HepG2 (cell line): ENCODE measurements at regions not wholly inside any gene's neighbourhood (a gene's known extent, or its start where the extent isn't known, plus 50 kb on each side); places are given as distances from the start of the nearest gene placed in this dataset.

ENCODE experiments used
- CBFB ChIP-seq: sonication (generic); formaldehyde crosslinking; IDR thresholded peaks from 2 replicates; pipeline ENCODE4 v1.4.0; 2020; ENCODE audit warnings: missing genetic modification reagents
- EP300 ChIP-seq, 3 experiments: sonication (generic) in 1 of 3; formaldehyde crosslinking in 1 of 3; IDR thresholded peaks; 2 replicates each; pipeline versions ENCODE4 v1.5.1 to v1.6.1; 2011 to 2020; ENCODE audit warnings: low read depth in 2 of 3, low read length in 2 of 3, borderline replicate concordance in 1 of 3, improper control_type of control experiment in 1 of 3, mild to moderate bottlenecking in 1 of 3, missing genetic modification reagents in 1 of 3, moderate library complexity in 1 of 3
- HDAC2 ChIP-seq: sonication (generic); formaldehyde crosslinking; IDR thresholded peaks from 2 replicates; pipeline ENCODE4 v1.4.0; 2020; ENCODE audit warnings: missing genetic modification reagents
- RBM22 ChIP-seq: fragments of 200-400 bp; formaldehyde crosslinking; optimal IDR thresholded peaks from 2 replicates; pipeline ENCODE3; 2017; ENCODE audit warnings: mild to moderate bottlenecking, low read length, moderate library complexity
- TF ChIP-seq, protein P1 (sequence below): IDR thresholded peaks from 2 replicates; pipeline ENCODE4 v1.6.1; 2012; ENCODE audit warnings: low read depth, low read length, improper control_type of control experiment
- TF ChIP-seq, protein P2 (sequence below): sonication (generic); formaldehyde crosslinking; IDR thresholded peaks from 2 replicates; pipeline ENCODE4 v1.4.0; 2020; ENCODE audit warnings: missing genetic modification reagents
- TF ChIP-seq, protein P3 (sequence below): sonication (generic); formaldehyde crosslinking; IDR thresholded peaks from 2 replicates; pipeline ENCODE4 v1.8.1; 2022; ENCODE audit warnings: low read depth, mild to moderate bottlenecking, missing genetic modification reagents

DNA sequence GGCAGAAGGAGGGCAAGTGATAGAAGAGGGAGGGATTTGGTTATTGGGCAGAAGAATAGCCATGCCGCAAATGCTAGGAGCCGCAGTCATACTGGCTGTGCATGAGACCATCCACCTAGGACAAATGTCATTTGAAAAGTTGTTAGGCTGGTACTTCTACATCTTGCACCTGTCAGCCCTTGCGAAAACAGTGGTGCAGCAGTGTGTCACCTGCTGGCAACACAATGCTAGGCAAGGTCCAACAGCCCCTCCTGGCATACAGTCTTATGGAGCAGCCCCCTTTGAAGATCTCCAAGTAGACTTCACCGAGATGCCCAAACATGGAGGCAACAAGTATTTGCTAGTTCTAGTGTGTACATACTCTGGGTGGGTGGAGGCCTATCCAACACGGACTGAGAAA is 72.7 kb downstream of the EIF1AY start:
- TF ChIP-seq, protein P1, sequence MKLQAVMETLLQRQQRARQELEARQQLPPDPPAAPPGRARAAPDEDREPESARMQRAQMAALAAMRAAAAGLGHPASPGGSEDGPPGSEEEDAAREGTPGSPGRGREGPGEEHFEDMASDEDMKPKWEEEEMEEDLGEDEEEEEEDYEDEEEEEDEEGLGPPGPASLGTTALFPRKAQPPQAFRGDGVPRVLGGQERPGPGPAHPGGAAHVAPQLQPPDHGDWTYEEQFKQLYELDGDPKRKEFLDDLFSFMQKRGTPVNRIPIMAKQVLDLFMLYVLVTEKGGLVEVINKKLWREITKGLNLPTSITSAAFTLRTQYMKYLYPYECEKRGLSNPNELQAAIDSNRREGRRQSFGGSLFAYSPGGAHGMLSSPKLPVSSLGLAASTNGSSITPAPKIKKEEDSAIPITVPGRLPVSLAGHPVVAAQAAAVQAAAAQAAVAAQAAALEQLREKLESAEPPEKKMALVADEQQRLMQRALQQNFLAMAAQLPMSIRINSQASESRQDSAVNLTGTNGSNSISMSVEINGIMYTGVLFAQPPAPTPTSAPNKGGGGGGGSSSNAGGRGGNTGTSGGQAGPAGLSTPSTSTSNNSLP, result no peak
- TF ChIP-seq EP300 (IDR thresholded peaks at IDR 0.05; ENCODE audit: low read depth in 2 of 2, low read length in 2 of 2) (no peak), EP300 (CRISPR knock-in tag; IDR thresholded peaks at IDR 0.05; ENCODE audit: borderline replicate concordance) (no peak), HDAC2 (CRISPR knock-in tag) (no peak), RBM22 (no peak), CBFB (no peak)
- TF ChIP-seq, protein P2, sequence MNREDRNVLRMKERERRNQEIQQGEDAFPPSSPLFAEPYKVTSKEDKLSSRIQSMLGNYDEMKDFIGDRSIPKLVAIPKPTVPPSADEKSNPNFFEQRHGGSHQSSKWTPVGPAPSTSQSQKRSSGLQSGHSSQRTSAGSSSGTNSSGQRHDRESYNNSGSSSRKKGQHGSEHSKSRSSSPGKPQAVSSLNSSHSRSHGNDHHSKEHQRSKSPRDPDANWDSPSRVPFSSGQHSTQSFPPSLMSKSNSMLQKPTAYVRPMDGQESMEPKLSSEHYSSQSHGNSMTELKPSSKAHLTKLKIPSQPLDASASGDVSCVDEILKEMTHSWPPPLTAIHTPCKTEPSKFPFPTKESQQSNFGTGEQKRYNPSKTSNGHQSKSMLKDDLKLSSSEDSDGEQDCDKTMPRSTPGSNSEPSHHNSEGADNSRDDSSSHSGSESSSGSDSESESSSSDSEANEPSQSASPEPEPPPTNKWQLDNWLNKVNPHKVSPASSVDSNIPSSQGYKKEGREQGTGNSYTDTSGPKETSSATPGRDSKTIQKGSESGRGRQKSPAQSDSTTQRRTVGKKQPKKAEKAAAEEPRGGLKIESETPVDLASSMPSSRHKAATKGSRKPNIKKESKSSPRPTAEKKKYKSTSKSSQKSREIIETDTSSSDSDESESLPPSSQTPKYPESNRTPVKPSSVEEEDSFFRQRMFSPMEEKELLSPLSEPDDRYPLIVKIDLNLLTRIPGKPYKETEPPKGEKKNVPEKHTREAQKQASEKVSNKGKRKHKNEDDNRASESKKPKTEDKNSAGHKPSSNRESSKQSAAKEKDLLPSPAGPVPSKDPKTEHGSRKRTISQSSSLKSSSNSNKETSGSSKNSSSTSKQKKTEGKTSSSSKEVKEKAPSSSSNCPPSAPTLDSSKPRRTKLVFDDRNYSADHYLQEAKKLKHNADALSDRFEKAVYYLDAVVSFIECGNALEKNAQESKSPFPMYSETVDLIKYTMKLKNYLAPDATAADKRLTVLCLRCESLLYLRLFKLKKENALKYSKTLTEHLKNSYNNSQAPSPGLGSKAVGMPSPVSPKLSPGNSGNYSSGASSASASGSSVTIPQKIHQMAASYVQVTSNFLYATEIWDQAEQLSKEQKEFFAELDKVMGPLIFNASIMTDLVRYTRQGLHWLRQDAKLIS, result no peak
- TF ChIP-seq, protein P3, sequence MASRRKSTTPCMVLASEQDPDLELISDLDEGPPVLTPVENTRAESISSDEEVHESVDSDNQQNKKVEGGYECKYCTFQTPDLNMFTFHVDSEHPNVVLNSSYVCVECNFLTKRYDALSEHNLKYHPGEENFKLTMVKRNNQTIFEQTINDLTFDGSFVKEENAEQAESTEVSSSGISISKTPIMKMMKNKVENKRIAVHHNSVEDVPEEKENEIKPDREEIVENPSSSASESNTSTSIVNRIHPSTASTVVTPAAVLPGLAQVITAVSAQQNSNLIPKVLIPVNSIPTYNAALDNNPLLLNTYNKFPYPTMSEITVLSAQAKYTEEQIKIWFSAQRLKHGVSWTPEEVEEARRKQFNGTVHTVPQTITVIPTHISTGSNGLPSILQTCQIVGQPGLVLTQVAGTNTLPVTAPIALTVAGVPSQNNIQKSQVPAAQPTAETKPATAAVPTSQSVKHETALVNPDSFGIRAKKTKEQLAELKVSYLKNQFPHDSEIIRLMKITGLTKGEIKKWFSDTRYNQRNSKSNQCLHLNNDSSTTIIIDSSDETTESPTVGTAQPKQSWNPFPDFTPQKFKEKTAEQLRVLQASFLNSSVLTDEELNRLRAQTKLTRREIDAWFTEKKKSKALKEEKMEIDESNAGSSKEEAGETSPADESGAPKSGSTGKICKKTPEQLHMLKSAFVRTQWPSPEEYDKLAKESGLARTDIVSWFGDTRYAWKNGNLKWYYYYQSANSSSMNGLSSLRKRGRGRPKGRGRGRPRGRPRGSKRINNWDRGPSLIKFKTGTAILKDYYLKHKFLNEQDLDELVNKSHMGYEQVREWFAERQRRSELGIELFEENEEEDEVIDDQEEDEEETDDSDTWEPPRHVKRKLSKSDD (CRISPR knock-in tag), result no peak
